Activated CD8-positive, alpha-beta memory T cell treated with anti-CD3 and anti-CD28 coated beads, Interleukin-2, amount 50 U/mL, for 1 hour (primary cell): ENCODE measurements at regions not wholly inside any gene's neighbourhood (a gene's known extent, or its start where the extent isn't known, plus 50 kb on each side); places are given as distances from the start of the nearest gene placed in this dataset.

Experiments used
- DNase-seq: peaks from one replicate; pipeline ENCODE4 v3.0.0-alpha.2; 2020; ENCODE audit errors: extremely low read depth

GRCh38 chr2:122105171-122105876, 349.9 kb downstream of the TSN start:
- DNase-seq = no peak

GRCh38 chr2:122105877-122106206, 350.4 kb downstream of the TSN start:
- no peak for DNase-seq

- no peak for DNase-seq
Measured at GRCh38 chr2:122108186-122108585, 352.7 kb downstream of the TSN start.

DNA sequence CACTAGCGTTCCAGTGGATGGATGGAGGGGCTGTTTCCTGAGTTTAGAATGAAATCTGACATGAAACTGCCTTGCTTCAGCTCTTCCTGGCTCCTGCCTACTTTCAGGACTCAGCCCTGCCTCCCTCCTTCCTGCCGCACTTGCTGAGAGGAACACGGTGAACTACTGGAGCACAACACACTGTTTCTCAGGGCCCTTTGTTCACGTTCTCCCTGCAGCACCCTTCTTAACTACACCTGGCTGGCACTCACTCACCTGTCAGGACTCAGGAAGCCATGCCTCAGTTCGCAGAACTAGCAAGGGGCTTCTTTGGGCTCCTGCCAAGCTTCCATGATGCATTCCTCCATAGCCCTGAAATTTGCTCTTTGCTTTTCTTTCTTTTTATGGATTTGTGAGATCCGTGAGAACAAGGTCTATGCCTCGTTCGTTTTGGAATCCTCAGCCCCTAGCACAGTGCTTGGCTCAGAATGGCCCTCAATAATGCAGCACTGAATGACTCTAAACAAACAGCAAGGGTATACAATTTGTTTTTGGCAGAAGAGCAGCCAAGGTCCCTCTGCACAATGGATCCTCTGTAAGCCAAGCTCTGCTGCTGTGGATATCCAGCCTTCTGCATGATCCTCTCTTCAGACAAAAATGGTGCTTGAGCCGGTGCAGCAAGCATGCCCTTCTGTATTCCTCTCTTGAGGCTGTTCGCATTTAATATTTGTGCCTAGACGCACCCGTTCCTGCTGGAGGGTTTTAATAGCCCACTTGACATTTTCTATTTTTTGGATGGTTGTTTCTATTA, 357.0 kb downstream of the TSN start:
- DNase-seq = no peak

GRCh38 chr2:122114421-122114820, 359.0 kb downstream of the TSN start:
- no peak for DNase-seq

- DNase-seq = no peak
Measured at GRCh38 chr2:122117371-122117770, 361.9 kb downstream of the TSN start.

DNA sequence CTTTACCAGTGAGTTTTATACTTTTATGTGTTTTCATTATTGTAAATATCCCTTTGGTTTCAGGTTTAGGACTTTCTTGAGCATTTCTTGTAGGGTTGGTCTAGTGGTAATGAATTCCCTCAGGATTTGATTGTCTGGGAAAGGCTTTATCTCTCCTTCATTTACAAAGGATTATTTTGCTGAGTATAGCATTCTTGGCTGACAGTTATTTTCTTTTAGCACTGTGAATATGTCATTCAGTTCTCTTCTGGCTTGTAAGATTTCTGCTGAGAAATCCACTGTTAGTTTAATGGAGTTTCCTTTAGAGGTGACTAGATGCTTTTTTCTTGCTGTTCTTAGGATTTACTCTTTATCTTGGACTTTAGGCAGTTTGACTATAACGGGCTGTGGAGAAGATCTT, 373.9 kb downstream of the TSN start:
- no peak for DNase-seq

DNA sequence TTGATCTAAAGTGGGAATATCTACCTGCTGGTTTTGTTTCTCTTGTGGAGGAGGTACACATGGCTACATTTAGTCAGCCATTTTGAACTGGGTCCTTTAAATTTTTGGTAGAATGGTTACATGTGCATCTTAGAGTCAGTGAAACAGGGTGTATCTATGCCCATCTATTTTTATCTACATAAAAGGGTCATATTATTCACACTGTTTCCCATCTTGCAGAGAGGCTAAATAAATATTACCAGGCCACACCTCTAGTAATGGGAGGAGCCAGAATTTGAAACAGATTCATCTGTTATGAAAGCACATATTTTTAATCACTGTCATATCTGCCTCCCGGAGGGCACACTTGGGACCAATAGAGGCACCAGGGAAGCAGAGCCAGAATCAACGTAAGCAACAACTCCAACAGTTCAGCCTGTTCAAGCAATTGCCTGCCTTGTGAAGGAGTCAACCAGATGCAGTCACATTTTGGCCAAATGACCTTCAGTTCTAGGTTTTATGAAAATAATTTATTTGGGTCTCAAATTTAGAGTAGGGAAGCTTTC, 376.8 kb downstream of the TSN start:
- DNase-seq = no peak

GRCh38 chr2:122135021-122135937, 379.8 kb downstream of the TSN start:
- DNase-seq = no peak

GRCh38 chr2:122136056-122136455, 380.6 kb downstream of the TSN start:
- DNase-seq = no peak

DNA sequence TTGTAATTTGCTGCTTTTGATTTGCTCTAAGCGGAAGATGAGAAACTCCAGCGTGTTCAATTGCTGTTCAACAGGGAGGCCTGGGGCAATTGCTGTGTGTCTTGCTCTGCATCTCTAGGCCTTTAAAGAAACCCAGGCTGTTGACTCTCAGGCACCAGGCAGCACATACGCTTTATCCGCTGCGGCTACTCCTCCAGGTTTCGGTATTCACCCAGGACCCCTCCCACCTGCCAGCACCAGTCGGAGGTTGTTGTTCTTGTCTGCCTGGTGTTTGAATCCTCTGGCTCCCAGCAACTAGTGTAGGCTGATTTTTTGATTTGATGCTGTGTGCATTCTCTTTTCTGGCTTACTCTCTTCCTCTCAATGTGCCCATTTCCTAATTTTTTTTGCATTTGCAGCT, 383.1 kb downstream of the TSN start:
- no peak for DNase-seq

DNA sequence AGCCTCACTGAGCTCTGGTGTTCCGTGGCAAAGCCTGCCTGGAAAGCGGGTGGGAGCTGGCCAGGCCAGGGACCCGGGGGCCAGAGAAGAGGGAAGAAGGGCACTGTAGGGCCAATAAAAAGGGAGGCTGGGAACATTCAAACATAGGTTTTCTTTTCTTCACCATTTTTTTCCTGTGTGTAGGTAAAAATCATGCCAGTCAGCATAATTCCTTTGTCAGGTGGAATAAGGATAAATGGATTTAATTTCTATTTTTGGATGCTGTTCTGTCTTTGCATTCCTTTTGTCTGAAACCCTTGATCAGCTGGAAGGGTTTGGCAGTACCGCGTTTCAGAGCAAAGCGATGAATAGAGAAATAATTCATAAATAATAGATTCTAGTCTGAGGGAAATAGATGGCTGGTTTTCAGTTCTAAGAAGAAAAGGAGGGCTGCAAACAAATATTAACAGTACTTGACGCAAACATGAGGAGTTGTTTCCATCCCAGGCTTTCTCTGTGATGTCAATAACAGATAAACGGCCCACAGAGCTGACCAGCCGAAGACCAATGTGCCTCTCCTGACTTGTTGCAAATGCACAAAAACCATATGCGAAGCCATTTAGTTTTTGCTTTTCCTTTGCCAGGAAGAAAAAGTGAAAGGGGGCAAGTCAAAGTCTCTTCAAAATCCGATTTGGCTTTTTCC, 384.4 kb downstream of the TSN start:
- DNase-seq = no peak

DNA sequence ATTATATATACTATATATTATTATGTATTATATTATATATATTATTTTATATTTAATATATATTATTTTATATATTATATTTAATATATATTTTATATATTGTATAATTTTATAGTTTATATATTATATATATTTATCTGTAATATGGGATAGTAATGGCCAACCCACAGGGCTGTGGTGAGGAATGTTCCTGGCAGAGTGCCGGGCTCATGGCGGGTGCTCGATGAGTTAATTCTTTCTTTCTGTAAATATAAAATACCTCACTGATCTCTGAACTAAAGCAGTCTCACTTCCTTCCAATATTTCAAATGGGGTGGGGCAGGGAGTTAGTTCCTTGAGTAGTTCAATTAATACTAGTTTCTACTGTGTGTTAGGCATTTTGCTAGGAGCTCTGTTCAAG, 389.4 kb downstream of the TSN start:
- no peak for DNase-seq

- no peak for DNase-seq
Measured at GRCh38 chr2:122145856-122146255, 390.4 kb downstream of the TSN start.

- DNase-seq = no peak
Measured at GRCh38 chr2:122148128-122148767, 392.8 kb downstream of the TSN start.

DNA sequence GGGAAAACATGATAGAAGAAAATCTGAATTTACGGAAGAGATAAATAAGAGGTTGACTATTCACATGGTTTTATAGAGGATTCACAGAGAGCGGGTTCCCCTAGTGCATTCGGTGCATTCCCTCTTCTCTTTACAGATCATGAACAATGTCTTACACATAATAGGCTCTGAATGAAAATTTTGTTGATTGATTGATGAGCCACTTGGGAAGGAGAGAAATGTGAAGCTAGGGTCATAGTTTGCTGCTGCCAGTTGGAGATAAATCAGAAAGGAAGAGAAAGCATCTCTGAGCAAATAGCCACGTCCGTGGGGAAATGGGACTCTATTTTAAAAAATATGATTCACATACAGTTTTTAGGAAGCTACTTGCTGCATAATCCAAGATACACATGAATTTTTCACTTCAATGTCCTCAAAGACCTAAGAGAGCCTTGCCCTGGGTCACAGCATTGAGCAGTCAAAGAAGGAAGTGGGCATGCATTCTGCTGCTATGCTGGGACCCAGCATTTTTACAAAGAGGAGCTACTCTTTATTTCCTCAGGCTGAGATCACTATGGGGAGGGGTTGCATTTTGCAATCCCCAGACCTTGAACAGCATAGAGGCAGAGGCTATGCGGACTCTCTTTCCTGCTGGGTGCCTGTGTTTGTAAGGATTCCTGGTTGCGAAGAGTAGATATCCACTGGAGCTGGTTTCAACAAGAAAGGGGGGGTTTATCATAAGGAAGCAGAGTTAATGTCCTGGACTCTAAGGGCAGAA, 395.3 kb downstream of the TSN start:
- DNase-seq = no peak

DNA sequence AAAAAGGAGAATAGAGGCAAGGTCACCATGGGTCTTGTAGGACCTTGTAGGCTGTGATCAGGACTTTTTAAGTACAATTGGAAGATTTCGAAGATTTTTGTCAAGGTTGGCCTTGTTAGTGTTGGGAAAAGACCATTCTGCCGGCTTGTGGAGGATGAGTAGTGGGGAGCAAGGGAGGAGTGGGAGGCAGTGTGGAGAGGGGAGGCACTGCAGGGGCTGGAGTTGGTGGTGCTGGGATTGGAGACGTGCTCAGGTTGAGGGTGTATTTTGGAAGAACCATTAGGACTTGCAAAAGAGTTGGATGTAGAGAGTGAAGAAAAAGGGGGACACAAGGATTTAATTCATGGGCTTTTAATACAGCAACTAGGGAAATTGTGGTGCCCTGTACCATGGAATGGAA, 397.1 kb downstream of the TSN start:
- DNase-seq = no peak

GRCh38 chr2:122156176-122156890, 400.9 kb downstream of the TSN start:
- DNase-seq = no peak

GRCh38 chr2:122157158-122157557, 401.7 kb downstream of the TSN start:
- DNase-seq = no peak

DNA sequence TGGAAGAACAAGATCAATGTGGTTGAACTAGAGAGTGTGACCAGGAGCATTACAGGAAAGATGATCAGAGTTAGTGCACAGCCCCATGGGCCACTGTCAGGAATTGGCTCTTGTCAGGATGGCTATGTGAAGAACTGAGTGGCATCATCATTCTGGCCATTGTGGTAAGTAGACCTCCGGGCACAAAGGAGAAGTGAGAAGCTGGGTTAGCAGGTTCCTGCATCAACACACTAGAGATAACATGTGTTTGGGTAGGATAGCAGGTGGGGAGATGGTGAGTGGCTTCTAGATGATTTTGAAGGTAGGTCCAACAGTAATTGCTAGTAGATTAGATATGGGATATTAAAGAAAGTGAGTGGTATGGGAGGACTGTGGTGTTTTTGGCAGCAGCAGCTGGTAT, 408.2 kb downstream of the TSN start:
- DNase-seq = no peak
